A549 (cell line): ENCODE measurements at regions not wholly inside any gene's neighbourhood (a gene's known extent, or its start where the extent isn't known, plus 50 kb on each side); places are given as distances from the start of the nearest gene placed in this dataset.

Experiments
- CEBPB ChIP-seq, 2 experiments: fragments of >200 bp in 1 of 2; sonication (Bioruptor Twin) in 1 of 2; formaldehyde crosslinking in 1 of 2; IDR thresholded peaks; 2 replicates each; pipeline ENCODE4 v1.6.1; 2012 to 2016
- CHD4 ChIP-seq: fragments of 200-600 bp; sonication (generic); IDR thresholded peaks from 2 replicates; pipeline ENCODE4 v1.6.1; 2016; ENCODE audit warnings: antibody characterized with exemption, mild to moderate bottlenecking, borderline replicate concordance
- CTCF ChIP-seq: fragments of >200 bp; sonication (Bioruptor Twin); formaldehyde crosslinking; IDR thresholded peaks from 3 replicates; pipeline ENCODE4 v1.5.1; 2016
- ELK1 ChIP-seq: fragments of 150-350 bp; IDR thresholded peaks from 2 replicates; pipeline ENCODE4 v1.6.1; 2014; ENCODE audit warnings: low read depth, mild to moderate bottlenecking, low read length
- HMGXB4 ChIP-seq: fragments of 250-450 bp; sonication (Bioruptor Pico); IDR thresholded peaks from 2 replicates; pipeline ENCODE4 v1.5.0; 2021; ENCODE audit warnings: mild to moderate bottlenecking, moderate library complexity, borderline replicate concordance
- MAFK ChIP-seq: fragments of 450-650 bp; IDR thresholded peaks from 2 replicates; pipeline ENCODE4 v1.6.1; 2014; ENCODE audit not compliant: partially characterized antibody
- MAZ ChIP-seq: fragments of 150-350 bp; IDR thresholded peaks from 2 replicates; pipeline ENCODE4 v1.6.1; 2014; ENCODE audit warnings: antibody characterized with exemption, low read depth, low read length, borderline replicate concordance
- MYC ChIP-seq: IDR thresholded peaks from 2 replicates; pipeline ENCODE4 v1.6.1; 2012; ENCODE audit warnings: mild to moderate bottlenecking, inconsistent platforms, low read length, improper control_type of control experiment, borderline replicate concordance
- NR3C1 ChIP-seq: fragments of >200 bp; sonication (Bioruptor Twin); formaldehyde crosslinking; IDR thresholded peaks from 3 replicates; pipeline ENCODE4 v1.6.1; 2017
- POLR2A ChIP-seq: IDR thresholded peaks from 2 replicates; pipeline ENCODE4 v1.6.1; 2012; ENCODE audit warnings: mild to moderate bottlenecking, low read length
- RAD21 ChIP-seq, 2 experiments: fragments of >200 bp in 1 of 2; sonication (Bioruptor Twin) in 1 of 2; formaldehyde crosslinking in 1 of 2; IDR thresholded peaks in 1 of 2; conservative IDR thresholded peaks in 1 of 2; 2 replicates in 1 of 2; 3 replicates in 1 of 2; pipeline ENCODE4 v1.6.1; 2012 to 2018; ENCODE audit warnings: inconsistent platforms in 1 of 2
- USF2 ChIP-seq: fragments of 450-650 bp; IDR thresholded peaks from 2 replicates; pipeline ENCODE4 v1.6.1; 2014; ENCODE audit warnings: antibody characterized with exemption
- ZNF302 ChIP-seq: fragments of 250-450 bp; sonication (Bioruptor Pico); IDR thresholded peaks from 2 replicates; pipeline ENCODE4 v1.9.0; 2021; ENCODE audit warnings: inconsistent platforms, mild to moderate bottlenecking, moderate library complexity

- TF ChIP-seq MYC (no peak), CTCF (no peak), CEBPB (IDR thresholded peaks at IDR 0.05) (no peak), NR3C1 (no peak), RAD21 (conservative IDR thresholded peaks at IDR 0.05 in 1 of 2, IDR thresholded peaks at IDR 0.05 in 1 of 2) (no peak), ZNF302 (CRISPR knock-in tag) (no peak), MAFK (no peak), ELK1 (no peak), HMGXB4 (no peak), CHD4 (no peak), USF2 (no peak), MAZ (no peak), POLR2A (no peak)
Measured at GRCh38 chrX:39310891-39311290, 509.6 kb downstream of the MID1IP1 start.
